ENCODE measurements at regions not wholly inside any gene's neighbourhood (a gene's known extent, or its start where the extent isn't known, plus 50 kb on each side); places are given as distances from the start of the nearest gene placed in this dataset.
"Not testable (repeated sequence)": the region's sequence is repeated elsewhere in the genome, so short reads cannot be mapped to it uniquely, and the experiment has no call there.

DNA sequence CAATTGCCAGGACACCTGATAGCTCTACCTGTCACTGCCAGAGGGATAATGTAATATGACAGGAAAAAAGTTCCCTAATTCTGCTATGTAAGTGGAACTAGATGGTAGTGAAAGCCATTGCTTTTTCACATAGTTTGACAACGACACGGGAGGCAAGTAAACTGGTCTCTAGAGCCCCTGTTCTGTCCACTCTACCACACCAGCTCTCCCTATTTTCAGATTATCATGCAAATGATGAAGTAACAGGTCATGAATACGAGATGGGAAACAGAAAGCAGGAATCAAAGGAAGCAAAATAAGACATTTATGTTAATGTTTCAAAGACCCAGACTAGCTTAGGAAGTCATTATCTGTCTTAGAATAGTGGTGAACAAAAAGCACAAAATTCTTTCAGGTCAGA lies 56.2 kb downstream of the TAF11L14 start:
- DNase-seq (ENCODE audit: low spot score) = no peak

DNA sequence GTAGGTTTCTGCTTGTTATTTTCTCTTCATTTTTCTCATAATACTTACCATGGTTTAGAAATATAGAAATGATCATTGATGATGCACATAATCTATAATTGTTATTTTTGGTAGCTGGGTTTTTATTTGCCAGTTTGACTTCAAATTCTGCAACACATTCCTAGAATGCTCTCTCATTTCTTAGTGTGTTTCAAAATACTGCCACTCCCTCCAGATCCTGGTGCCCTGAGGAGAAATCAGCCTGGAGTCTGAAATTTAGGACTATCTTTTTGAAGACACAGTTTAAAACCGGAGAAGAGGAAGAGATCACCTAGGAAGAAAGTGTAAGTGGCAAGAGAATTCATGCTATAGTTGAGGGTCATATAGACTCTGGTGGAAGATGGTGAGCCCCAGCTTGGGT lies 57.5 kb downstream of the TAF11L14 start:
- DNase-seq (ENCODE audit: low spot score) = no peak

DNA sequence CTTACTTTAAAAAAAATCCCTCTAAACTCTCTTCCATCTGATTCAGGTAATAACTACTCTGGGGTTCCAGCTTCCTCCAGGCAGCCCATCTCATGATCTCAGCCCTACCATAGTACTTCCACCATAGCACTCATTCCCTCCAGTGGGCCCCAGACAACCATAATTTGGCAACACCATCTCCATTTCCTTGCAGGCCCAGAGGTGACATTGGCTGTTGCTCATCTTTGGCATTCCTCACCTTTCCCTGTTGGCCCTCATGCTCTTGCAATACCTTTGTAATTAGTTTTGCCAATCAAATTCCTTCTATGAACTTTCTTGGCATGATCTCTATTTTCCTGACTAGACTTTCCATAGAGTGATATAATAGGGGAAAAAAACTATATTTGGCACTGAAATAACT lies 60.1 kb downstream of the TAF11L14 start:
- no peak for DNase-seq (ENCODE audit: low spot score)

DNA sequence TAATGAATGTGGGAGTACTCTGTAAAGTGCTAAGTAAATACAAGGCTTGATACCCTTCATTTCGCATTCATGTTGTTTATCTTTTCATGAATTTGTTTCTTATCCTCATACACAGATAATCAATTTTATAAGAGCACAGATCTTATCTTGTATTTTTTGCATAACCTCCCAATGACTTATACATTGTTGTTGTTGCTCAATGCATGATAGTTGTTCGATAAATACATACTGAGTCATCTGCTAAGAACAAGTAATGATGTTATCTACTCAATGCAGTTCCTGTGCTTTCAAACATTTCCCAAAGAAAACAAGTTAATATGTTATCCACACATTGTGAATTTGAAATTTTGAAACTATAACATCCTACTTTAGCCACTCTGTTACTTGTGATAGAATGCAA lies 60.7 kb downstream of the TAF11L14 start:
- DNase-seq (ENCODE audit: low spot score) = no peak

DNA sequence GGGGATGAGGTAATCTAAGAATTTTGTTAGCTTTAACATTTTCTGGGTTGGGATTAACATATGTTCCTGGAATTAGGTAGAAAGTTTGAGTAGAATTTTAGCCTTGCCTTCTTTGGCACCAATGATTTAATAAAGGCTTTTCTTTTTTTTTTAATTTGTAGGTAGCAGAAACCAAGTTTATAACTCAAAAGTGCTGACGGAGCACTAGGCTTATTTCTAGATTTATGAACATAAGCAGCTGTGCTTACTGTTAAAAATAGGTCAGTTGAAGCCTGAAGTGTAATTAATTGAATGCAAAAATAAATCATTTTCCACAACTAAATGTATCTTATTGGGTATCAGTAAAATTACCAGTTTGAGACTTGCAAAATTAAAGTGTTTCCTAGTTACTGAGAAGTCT lies 62.4 kb downstream of the TAF11L14 start:
- no peak for DNase-seq (ENCODE audit: low spot score)

DNA sequence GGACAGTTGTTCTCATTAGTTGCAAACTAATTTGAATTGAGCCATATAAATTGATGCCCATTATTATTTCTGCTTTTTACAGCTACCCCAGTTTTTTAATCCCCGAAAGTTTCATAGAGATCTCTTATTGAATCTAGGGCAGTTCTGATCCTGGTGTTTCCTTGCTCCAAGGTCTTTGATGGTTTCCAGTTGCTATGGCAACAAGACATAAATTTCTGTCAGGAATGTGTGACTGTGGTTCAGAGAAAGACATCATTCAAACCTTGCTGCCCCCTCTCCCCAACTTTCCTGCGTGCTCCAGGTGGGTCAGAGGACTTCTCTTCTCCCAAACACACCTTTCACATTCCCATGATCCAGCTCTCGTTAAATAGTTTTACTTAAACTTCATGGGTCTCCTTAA lies 63.4 kb downstream of the TAF11L14 start:
- no peak for DNase-seq (ENCODE audit: low spot score)

DNA sequence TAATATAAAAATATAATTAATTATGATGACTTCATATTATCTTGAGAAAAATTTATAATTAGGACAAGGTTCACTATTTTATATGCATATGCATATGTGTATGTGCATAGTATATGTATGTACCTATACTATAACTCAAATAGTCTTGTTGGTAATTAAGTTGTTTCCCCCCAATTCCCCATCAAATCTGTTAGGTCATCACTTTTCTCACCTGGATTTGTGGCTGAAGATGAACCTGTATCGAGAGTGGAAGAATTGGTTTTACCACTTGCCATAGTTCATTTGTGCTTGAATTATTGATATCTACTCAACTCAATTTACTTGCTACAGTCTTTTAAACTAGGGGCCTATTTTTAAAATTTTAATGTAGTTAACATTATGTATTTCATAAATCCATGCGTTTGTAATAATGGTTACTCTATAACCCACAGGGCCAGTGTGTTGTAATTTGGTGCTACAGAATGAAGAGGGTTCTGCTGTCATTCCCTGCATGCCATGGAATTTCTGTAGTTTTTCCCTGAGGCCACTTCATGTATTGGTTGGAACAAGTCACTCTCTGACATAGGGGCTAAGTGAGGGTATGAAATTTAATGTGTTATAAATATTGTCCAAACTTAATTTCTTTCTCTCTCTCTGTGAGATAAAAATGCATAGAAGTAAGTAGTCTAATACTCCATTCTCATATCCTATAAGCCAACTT lies 74.9 kb downstream of the TAF11L14 start:
- no peak for DNase-seq (ENCODE audit: low spot score)

DNA sequence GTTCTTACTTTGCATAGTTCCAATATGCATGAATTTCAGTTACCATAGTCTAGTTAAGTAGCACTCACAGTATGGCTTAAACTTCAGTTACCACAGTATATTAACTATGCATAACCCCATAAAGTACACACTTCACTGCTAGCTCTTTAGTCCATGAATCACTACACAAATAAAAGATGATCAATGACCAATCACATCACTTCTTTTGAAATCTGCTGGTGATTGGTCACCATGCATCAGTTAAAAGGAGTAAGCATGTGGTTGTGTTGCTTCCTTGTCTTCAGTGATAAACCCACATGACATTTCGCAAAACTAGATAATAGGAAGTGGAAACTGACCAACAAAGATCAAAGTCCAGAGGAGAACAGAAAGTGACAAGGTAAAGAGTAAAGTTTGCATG lies 79.0 kb downstream of the TAF11L14 start:
- no peak for DNase-seq (ENCODE audit: low spot score)

DNA sequence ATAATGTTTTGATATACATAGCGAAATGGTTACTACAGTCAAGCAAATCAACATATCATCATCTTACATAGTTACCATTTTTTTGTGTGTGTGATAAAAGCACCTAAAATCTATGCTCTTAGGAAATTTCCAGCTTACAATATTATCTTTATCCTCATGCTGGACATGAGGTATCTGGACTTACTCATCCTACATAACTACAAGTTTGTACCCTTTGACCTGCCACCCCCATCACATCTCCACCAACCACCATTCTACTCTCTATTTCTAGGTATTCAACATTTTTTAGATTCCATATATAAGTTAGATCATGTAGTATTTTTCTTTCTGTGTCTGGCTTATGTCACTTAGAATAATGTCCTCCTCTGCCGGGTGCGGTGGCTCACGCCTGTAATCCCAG lies 79.9 kb downstream of the TAF11L14 start:
- DNase-seq (ENCODE audit: low spot score) = no peak

DNA sequence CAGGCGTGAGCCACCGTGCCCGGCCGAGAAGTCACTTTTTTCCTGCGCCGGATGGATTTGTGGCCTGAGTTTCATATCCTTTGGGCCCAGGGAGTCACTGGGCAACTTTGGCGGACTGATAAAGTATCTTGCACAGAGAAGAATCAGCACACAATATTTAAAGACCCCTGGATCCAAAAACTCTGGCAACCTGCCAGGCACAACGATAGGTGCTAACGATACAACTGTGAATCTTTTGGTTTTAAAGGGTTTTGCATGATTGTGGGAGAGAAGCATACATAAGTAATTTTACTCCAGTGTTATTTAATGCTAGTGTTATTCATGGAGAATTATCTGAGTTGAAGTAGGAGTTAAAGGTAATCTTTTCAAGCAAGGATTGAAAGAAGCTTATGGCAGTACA lies 85.3 kb downstream of the TAF11L14 start:
- no peak for DNase-seq (ENCODE audit: low spot score)

DNA sequence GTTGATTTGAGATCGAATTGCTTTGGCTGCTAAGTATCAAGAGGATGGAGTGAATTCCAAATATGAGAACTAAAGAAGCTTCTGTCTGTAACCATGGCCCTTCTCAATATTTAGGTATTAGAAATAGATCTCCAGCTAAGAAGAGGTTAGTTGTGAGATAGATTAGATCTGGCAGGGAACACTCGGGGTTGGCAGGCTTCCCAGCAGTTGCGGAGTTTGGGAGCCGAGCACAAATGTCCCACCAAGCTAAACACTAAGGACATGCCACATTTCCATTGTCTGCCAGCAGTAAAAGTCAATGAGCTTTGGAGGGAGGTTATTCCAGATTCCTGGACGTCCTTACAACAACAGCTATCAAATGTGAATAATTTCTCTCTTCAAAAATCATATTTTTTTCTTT lies 85.8 kb downstream of the TAF11L14 start:
- DNase-seq (ENCODE audit: low spot score) = peak; percentile 64

DNA sequence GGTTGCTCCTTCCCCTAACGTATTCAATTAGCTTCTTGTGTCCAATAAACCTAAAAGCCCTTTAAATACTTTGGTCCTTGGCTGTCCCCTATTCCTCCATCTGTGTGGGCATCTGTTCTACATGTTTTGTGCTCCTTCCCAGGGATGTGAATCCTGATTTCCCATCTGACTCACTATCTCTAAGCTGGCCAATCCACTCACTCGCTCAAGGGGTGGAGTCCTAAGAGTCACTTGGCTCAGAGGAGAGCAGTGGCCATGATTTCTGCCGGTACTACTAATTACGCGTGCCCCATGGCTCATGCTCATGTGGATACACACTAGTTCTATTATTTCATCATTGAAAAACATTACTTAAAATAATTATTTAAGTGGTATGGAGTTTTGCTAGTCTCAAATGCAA lies 89.6 kb downstream of the TAF11L14 start:
- no peak for DNase-seq (ENCODE audit: low spot score)

DNA sequence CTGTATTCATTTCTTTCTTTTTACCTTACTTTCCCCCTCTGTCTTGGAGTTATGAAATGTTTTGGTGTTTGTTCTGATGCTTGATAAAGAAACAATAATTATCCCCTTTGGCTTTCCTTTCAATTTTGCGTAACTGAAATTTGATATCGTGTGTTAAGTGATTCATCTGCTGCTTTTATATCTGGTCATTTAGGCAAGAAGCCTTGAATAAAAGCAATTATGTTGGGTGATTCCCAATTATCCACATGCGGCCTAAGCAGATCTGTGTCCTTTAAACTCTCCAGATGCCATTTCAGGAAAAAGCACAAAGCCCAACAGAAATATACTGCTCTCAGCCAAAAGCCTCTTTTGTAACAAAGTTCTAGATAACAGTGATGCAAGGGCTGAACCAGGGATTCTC lies 92.8 kb downstream of the TAF11L14 start:
- no peak for DNase-seq (ENCODE audit: low spot score)

DNA sequence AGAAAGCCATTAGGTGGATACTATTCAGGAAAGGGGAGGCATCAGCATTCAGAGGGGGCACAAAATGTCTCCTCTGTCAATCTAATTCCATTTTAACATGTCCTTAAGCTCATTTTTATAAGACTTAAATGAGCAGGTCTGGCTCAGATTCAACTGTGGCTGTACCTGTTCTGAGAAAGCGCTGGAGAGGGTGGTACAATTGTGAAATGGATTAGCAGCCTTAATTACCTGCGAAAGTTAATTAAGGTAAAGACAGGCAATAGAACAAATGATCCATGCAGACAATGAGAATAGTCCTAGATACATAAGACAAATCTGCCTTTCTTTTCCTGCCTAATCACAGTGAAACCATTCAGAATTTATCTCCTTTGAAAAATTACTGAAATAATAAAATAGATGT lies 96.2 kb downstream of the TAF11L14 start:
- no peak for DNase-seq (ENCODE audit: low spot score)

DNA sequence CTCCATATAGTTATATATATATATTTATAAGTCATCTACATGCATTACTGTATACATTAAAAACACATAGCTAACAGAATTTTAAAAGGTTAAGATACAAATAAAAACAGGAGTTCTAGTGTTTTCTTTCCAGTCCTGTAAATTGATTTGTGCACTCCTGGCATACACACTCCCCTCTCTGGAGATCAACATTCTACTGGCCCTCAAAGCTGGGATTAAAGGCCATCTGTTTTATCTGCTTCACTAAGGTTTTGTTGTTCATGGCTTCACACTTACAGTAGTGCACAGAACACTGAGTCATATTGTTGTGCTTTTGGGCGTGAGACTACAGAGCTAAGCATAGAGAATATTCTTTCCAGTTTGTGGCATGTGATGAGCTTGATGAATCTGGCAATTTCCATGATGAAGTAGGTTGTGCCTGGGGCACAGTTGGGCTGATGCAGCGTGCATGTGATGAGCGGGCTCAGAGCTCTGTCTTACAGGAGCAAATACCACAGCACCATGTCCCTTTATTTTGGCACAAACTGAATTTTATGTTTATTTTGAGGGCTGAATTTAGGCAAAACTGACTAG lies 98.2 kb downstream of the TAF11L14 start:
- no peak for DNase-seq (ENCODE audit: low spot score)

DNA sequence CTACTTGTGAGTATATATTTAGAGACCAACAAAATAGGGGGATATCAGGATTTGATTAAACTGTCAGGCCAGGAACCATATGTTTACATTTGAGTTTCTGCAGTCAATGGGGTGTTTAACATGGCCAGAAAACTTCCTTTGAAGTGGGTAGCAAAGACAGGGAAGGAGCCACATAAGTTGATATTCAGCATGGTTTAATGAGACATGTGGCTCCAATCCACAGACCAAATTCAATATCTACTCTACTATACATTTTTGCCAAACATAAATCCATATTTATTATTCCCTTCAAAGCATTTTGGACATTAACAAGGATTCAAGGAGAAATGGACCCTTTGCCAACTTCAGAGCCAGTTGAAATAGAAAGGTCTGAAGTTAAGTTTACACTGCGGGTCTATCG lies 99.8 kb downstream of the TAF11L14 start:
- DNase-seq (ENCODE audit: low spot score) = no peak

DNA sequence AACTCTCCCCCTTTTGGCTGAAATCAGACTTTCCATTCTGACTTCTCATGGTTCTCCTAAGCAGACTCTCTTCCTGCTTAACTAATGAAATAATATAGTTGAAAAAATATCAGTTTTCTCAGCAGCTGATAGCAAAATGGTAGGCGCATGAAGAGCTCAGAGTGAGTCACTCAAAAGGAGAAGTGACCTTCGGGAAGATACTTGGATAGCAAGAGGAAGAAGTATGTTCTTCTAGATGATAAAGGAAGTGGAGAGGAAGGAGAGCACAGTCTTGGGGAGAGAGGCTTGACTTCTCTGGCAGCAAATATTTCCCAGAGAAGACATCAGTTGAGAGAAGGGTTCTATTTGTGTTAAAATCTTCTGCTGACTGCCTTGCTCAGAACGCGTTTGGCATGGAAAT lies 101.5 kb downstream of the TAF11L14 start:
- DNase-seq (ENCODE audit: low spot score) = no peak

DNA sequence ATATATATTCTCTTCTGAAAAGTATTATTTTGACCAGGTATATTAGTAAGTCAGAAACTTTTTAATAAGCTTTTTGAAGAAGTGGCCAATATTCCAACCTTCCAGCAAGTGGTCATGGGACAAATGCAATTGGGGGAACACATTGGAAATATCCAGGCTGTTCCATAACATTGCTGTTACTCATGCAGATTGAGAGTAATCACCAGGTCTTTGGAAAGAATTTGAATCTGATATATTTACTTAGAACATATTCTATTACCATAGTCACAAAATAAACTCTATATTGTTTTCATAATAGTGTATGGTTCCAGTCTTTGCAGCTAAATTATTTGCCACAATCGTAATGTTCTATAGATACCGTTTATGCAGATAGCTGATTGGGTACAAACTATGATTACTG lies 102.8 kb downstream of the TAF11L14 start:
- DNase-seq (ENCODE audit: low spot score) = no peak

DNA sequence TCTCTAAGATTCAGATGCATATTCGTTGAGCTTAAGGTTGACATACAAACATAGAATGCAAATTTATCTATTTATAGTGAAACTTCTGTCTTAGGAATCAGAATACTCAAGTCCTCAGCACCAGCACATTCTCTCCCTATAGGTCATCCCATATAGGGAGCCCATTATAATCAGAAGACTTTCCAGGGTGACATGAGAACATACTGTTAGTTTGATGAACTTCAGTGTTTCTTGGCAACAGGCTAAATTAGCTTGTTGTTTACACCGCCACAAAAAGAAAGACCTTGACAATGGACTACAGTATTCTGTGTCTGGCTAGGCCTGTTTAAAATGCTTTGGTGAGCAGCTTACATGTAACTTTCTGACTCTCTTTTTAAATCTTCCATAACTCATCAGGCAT lies 104.2 kb downstream of the TAF11L14 start:
- DNase-seq (ENCODE audit: low spot score) = no peak

DNA sequence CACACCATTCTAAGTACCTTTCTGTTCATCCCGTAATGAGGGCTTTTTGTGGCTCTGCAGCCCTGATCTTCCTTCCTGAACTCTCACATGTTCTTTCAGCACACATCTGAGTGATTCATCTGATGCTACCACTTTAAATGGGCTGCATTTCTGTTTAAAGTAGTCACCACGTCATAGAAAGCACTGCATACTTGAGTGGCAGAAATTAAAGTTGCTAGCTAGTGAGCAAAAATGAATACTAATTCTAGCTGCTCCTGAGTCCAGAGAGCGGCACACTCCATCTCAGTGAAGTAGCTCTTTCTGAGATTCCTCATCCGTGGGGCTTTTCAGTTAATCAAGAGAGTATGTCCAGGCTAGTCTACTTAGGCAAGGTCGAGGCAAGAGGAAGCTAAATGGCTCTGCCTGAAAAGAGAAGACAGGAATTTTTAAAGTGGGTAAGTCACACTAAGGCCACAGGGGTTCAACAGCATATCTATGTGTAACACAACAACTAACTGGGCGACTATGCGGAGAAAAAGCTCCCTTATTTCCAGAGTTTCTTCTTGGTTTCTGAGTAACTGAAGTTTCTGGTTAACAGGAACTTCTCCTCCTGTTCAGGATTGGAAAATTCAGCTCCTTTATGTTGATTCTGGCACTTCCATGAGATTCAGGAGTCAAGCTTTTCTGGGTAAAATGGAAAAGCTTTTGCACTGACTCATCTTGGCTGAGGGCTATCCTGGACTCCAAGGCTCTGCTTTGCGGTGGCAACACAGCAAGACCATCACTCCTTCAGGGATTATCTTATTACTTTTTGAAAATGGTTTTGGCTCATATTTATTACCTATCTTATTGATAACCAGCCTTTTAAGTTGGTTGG lies 109.5 kb downstream of the TAF11L14 start:
- no peak for DNase-seq (ENCODE audit: low spot score)

DNA sequence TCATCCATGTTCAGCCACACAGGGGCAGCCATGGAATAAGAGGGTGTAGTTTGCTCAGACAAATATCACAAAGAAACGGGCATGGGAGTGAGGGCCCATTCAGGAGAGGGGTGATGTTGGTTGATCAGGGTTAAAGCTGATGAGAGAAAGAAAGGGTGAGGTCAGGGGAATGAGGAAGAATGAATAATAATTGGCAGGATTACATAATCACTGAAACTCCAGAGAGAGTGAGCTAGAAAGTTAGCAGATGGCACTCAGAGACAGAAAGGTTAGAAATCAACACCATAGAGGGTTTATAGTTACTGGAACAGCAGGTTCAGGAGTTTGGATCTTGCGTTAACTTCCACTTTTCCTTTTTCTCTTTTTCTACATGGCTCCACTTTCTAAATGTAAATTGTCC lies 113.9 kb downstream of the TAF11L14 start:
- DNase-seq (ENCODE audit: low spot score) = no peak

DNA sequence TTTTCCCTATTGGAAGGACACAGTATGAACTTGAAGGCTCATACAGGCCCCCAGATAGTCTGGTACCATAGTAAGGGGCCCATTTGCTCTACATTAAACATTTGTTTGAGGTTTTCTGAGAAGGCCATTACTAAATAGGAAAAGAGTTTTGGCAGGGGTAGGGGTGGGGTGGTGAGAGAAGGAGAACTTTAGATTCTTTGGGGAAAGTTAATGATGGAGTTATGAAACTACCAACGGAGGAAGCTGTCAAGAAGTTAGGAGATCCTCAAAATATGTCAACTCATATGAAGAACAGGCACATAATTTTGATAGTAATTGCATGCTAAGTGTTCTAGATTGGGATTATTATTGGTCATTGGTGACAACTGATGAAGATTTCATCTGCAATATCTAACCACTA lies 114.7 kb downstream of the TAF11L14 start:
- no peak for DNase-seq (ENCODE audit: low spot score)

DNA sequence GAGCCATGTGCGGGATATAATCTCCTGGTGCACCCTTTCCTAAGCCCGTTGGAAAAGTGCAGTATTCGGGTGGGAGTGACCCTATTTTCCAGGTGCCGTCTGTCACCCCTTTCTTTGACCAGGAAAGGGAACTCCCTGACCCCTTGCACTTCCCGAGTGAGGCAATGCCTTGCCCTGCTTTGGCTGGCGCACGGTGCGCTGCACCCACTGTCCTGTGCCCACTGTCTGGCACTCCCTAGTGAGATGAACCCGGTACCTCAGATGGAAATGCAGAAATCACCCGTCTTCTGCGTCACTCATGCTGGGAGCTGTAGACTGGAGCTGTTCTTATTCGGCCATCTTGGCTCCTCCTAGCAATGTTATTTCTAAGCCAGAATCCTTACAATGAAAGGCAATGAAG lies 121.1 kb downstream of the TAF11L14 start:
- not testable (repeated sequence) for DNase-seq (ENCODE audit: low spot score)
